ENCODE measurements at regions not wholly inside any gene's neighbourhood (a gene's known extent, or its start where the extent isn't known, plus 50 kb on each side); places are given as distances from the start of the nearest gene placed in this dataset.
"Not testable (repeated sequence)": the region's sequence is repeated elsewhere in the genome, so short reads cannot be mapped to it uniquely, and the experiment has no call there.

DNA sequence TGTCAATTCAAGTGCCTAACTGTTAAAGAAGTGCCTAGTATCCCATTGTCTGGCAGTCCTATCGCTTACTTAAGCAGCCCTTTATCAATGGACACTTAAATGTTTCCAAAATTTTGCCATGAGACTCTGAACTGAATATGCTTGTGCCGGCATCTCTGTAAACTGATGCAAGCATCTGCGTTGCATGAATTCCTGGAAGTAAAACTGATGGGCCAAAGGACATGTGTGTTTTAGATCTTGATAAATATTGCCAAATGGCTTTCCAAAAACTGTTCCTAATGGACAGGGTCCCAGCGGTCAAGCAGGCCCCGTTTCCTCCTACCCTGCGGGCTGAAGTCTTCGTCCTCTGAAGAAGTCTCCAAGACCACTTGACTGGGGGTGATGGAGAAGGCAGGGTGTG, 121.3 kb upstream of the ZNF516 start:
- Mint-ChIP-seq H3K36me3 (no peaks in the 10 kb centered on the region), H3K9me3 (no peaks in the 10 kb centered on the region), H3K27me3 (peaks cover 18 to 35% of the 10 kb centered on the region in 2 donors), H3K27ac (no peak overlapping the region), H3K4me3 (no peak overlapping the region), H3K4me1 (peaks cover 0 to 4% (median 3%) of the 10 kb centered on the region in 4 donors)
- ChIA-PET CTCF (ENCODE audit: partially characterized antibody) (no interaction called here), POLR2A (ENCODE audit: partially characterized antibody) (no interaction called here)
- H3K36me3 ChIP-seq (ENCODE audit: insufficient read depth, low read length), result no peaks in the 10 kb centered on the region
- H3K9me3 ChIP-seq (ENCODE audit: control insufficient read depth in 1 of 2, low read length in 2 of 2), result no peaks in the 10 kb centered on the region
- no peak for DNase-seq
- H3K27me3 ChIP-seq (ENCODE audit: insufficient read depth, low read length), result peaks cover 4% of the 10 kb centered on the region
- H3K4me1 ChIP-seq (ENCODE audit: insufficient read depth, low read length), result no peaks in the 10 kb centered on the region
- no peak overlapping the region for H3K27ac ChIP-seq (ENCODE audit: low read depth, low read length)
- H3K4me3 ChIP-seq (ENCODE audit: low read length in 2 of 2), result no peak overlapping the region
- intact Hi-C loops (cut with micrococcal nuclease), result no loop called here

DNA sequence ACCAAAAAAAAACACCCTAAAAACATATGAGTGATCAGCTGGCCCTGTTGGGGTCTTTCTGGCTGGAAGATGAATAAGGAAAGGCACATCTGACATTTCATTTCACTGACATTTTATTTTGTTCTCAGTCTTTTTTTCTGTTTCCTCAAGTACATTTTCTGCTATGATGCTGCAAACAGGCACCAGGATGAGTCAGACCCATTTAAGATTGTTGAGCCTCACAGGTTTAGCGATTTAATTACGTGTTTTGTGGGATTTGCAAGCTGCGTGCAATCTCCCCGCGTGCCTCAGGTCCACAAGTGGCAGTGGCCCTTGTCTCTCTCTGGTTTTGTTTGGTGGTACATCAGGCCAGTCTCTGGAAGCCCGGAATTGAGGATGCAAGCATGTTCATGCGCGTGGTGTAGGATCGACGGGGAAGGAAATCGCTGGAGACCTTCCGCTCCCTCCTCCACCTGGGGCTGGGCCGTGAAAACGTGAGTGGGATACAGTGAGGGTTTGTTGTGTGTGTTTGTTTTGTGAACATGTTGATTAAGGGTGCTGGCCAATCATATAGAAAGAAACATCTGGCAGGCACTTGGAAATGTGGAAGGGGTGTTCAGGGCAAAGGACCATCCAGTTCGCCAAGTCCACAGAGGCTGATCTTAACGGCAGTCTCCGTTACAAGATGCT, 120.2 kb upstream of the ZNF516 start:
- Histone ChIP-seq H3K4me3 (ENCODE audit: low read length in 2 of 2) (no peak overlapping the region), H3K27ac (ENCODE audit: low read depth, low read length) (no peak overlapping the region), H3K36me3 (ENCODE audit: insufficient read depth, low read length) (no peaks in the 10 kb centered on the region), H3K9me3 (ENCODE audit: control insufficient read depth in 1 of 2, low read length in 2 of 2) (no peaks in the 10 kb centered on the region), H3K4me1 (ENCODE audit: insufficient read depth, low read length) (no peaks in the 10 kb centered on the region), H3K27me3 (ENCODE audit: insufficient read depth, low read length) (peaks cover 4% of the 10 kb centered on the region)
- H3K4me1 Mint-ChIP-seq, result peaks cover 0 to 4% (median under 1%) of the 10 kb centered on the region in 4 donors
- H3K27me3 Mint-ChIP-seq, result peaks cover 14 to 27% of the 10 kb centered on the region in 2 donors
- no peaks in the 10 kb centered on the region for H3K9me3 Mint-ChIP-seq
- POLR2A ChIA-PET (ENCODE audit: partially characterized antibody), result no interaction called here
- H3K36me3 Mint-ChIP-seq, result no peaks in the 10 kb centered on the region
- CTCF ChIA-PET (ENCODE audit: partially characterized antibody), result no interaction called here
- no peak for DNase-seq
- H3K4me3 Mint-ChIP-seq, result no peak overlapping the region
- no peak overlapping the region for H3K27ac Mint-ChIP-seq
- intact Hi-C loops (cut with micrococcal nuclease), result no loop called here

DNA sequence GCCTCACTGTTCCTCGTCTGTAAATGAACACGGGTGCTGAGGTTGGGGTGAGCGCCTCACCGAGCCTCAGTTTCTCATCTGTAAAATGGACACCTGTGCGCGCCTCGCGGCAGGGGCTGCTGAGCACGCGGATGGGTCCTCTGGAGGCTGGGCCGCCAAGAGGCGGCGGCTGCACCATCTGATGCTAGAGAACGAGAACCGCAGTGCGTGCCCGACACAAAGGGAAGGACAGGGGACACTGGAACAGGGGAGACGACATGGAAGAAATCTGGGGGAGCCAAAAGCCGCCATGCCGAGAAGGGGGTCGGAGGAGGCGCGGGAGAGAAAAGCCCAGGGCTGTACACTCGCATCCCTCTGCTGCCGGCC, 118.7 kb upstream of the ZNF516 start:
- Mint-ChIP-seq H3K4me1 (peaks cover 0 to 4% (median under 1%) of the 10 kb centered on the region in 4 donors), H3K27ac (no peak overlapping the region), H3K4me3 (no peak overlapping the region), H3K36me3 (no peaks in the 10 kb centered on the region), H3K27me3 (peaks cover 11 to 19% of the 10 kb centered on the region in 2 donors), H3K9me3 (no peaks in the 10 kb centered on the region)
- no peaks in the 10 kb centered on the region for H3K4me1 ChIP-seq (ENCODE audit: insufficient read depth, low read length)
- no peak overlapping the region for H3K4me3 ChIP-seq (ENCODE audit: low read length in 2 of 2)
- no peaks in the 10 kb centered on the region for H3K9me3 ChIP-seq (ENCODE audit: control insufficient read depth in 1 of 2, low read length in 2 of 2)
- POLR2A ChIA-PET (ENCODE audit: partially characterized antibody), result no interaction called here
- no peak for DNase-seq
- H3K36me3 ChIP-seq (ENCODE audit: insufficient read depth, low read length), result no peaks in the 10 kb centered on the region
- intact Hi-C loops (cut with micrococcal nuclease), result no loop called here
- peaks cover 4% of the 10 kb centered on the region for H3K27me3 ChIP-seq (ENCODE audit: insufficient read depth, low read length)
- no peak overlapping the region for H3K27ac ChIP-seq (ENCODE audit: low read depth, low read length)
- CTCF ChIA-PET (ENCODE audit: partially characterized antibody), result no interaction called here

DNA sequence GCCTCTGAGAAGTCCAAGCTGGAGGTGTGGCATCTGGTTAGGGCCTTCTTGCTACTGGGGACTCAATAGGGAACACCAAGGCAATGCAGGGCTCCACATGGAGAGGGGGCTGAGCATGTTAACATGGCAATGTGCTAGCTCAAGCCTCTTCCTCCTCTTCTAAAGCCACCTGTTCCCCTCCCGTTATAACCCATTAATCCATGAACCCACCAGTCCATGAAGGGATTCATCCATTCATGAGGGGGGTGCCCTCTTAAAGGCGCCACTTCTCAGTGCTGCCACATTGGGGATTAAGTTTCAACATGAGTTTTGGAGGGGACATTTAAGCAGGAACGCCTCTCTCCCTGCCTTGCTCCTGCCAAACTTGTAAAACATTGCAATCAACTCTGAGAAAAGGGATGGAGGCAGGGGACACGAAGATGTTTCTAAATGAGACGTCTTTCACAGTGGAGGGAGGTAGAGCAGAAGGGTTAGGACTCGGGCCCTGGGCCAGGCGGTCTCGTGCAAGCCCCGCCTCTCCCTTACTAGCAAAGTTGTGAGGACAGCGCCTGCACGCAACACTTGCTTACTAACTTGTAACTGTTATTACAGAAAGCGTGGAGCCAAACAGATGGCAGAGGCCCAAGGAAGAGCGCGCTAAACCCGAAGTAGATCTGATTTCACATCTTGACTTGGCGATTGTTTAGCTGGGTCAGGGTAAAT, 118.2 kb upstream of the ZNF516 start:
- no peak for DNase-seq
- Mint-ChIP-seq H3K36me3 (no peaks in the 10 kb centered on the region), H3K4me1 (no peaks in the 10 kb centered on the region), H3K27me3 (peaks cover 6 to 14% of the 10 kb centered on the region in 2 donors), H3K9me3 (no peaks in the 10 kb centered on the region), H3K27ac (no peak overlapping the region), H3K4me3 (no peak overlapping the region)
- CTCF ChIA-PET (ENCODE audit: partially characterized antibody), result no interaction called here
- Histone ChIP-seq H3K27ac (ENCODE audit: low read depth, low read length) (no peak overlapping the region), H3K9me3 (ENCODE audit: control insufficient read depth in 1 of 2, low read length in 2 of 2) (no peaks in the 10 kb centered on the region), H3K4me1 (ENCODE audit: insufficient read depth, low read length) (no peaks in the 10 kb centered on the region), H3K36me3 (ENCODE audit: insufficient read depth, low read length) (no peaks in the 10 kb centered on the region), H3K27me3 (ENCODE audit: insufficient read depth, low read length) (peaks cover 4% of the 10 kb centered on the region), H3K4me3 (ENCODE audit: low read length in 2 of 2) (no peak overlapping the region)
- intact Hi-C loops (cut with micrococcal nuclease), result no loop called here
- POLR2A ChIA-PET (ENCODE audit: partially characterized antibody), result no interaction called here

DNA sequence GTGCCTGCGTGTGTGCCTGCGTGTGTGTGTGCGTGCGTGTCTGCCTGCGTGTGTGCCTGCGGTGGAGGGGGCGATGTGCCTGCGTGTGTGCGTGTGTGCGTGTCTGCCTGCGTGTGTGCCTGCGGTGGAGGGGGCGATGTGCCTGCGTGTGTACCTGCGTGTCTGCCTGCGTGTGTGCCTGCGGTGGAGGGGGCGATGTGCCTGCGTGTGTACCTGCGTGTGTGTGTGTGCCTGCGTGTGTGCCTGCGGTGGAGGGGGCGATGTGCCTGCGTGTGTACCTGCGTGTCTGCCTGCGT, 116.7 kb upstream of the ZNF516 start:
- H3K27me3 Mint-ChIP-seq; H3K9me3 ChIP-seq (ENCODE audit: control insufficient read depth in 1 of 2, low read length in 2 of 2); H3K4me3 Mint-ChIP-seq; H3K36me3 ChIP-seq (ENCODE audit: insufficient read depth, low read length); H3K9me3 Mint-ChIP-seq; H3K4me1 ChIP-seq (ENCODE audit: insufficient read depth, low read length); H3K27ac ChIP-seq (ENCODE audit: low read depth, low read length); DNase-seq; H3K4me1 Mint-ChIP-seq; H3K27me3 ChIP-seq (ENCODE audit: insufficient read depth, low read length); H3K4me3 ChIP-seq (ENCODE audit: low read length in 2 of 2); H3K36me3 Mint-ChIP-seq; intact Hi-C loops (cut with micrococcal nuclease); POLR2A ChIA-PET (ENCODE audit: partially characterized antibody); CTCF ChIA-PET (ENCODE audit: partially characterized antibody): not testable (repeated sequence)
- peak overlapping the region in 1 of 7 donors; percentile 32 for H3K27ac Mint-ChIP-seq

DNA sequence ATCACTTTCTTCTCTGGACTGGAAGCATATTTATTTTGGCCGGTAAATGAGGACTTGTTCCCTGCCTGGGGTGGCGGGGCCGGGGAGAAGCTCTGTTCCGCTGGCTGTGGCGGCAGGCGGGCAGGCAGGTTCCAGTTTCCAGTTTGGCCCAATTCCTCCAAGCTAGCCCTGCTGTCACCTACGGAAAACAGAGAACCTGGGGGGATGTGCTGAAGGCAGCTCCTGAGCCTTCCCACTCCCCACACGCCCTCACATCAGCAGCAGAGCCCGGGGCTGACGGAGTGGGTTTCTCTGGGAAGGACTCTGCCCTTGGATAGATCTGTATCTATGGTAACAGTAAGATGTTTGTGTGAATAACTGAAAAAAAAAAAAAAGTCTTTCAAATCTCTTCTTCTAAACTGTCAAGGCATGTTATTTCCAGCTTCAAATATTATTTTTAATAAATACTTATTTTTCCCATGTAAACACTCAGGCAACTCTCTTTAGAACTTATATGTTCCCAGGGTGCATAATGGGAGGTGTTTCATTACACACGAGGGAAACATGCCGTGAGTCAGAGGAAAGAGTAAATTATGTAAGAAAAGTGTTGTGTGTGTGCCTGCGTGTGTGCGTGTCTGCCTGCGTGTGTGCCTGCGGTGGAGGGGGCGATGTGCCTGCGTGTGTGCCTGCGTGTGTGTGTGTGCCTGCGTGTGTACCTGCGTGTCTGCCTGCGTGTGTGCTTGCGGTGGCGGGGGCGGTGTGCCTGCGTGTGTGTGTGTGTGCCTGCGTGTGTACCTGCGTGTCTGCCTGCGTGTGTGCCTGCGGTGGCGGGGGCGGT, 116.1 kb upstream of the ZNF516 start:
- no peaks in the 10 kb centered on the region for H3K36me3 Mint-ChIP-seq
- Histone ChIP-seq H3K36me3 (ENCODE audit: insufficient read depth, low read length) (no peaks in the 10 kb centered on the region), H3K4me3 (ENCODE audit: low read length in 2 of 2) (no peak overlapping the region), H3K4me1 (ENCODE audit: insufficient read depth, low read length) (no peaks in the 10 kb centered on the region), H3K27me3 (ENCODE audit: insufficient read depth, low read length) (no peaks in the 10 kb centered on the region), H3K27ac (ENCODE audit: low read depth, low read length) (no peak overlapping the region), H3K9me3 (ENCODE audit: control insufficient read depth in 1 of 2, low read length in 2 of 2) (no peaks in the 10 kb centered on the region)
- CTCF ChIA-PET (ENCODE audit: partially characterized antibody), result no interaction called here
- H3K9me3 Mint-ChIP-seq, result no peaks in the 10 kb centered on the region
- POLR2A ChIA-PET (ENCODE audit: partially characterized antibody), result no interaction called here
- peak overlapping the region in 1 of 7 donors; percentile 32 for H3K27ac Mint-ChIP-seq
- DNase-seq, result no peak
- intact Hi-C loops (cut with micrococcal nuclease), result no loop called here
- H3K4me1 Mint-ChIP-seq, result no peaks in the 10 kb centered on the region
- no peak overlapping the region for H3K4me3 Mint-ChIP-seq
- H3K27me3 Mint-ChIP-seq, result peaks cover 0 to 5% of the 10 kb centered on the region in 2 donors

DNA sequence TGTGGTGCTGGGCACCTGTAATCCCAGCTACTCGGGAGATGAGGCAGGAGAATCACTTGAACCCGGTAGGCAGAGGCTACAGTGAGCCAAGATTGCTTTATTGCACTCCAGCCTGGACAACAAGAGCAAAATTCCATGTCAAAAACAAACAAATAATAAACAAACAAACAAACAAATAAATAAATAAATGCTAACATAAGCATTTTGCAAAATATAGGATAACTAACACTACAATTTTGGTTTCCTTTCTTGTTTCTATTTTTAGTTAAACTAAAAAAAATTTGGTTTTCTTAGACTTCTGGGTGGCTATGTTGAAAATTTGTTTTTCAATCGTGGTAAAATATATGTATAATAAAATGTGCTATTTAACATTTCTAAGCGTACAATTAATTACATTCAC, 115.0 kb upstream of the ZNF516 start:
- no peak for DNase-seq
- Mint-ChIP-seq H3K27ac (no peak overlapping the region), H3K27me3 (no peaks in the 10 kb centered on the region), H3K36me3 (no peaks in the 10 kb centered on the region), H3K4me3 (no peak overlapping the region), H3K4me1 (no peaks in the 10 kb centered on the region), H3K9me3 (no peaks in the 10 kb centered on the region)
- no peaks in the 10 kb centered on the region for H3K36me3 ChIP-seq (ENCODE audit: insufficient read depth, low read length)
- H3K27me3 ChIP-seq (ENCODE audit: insufficient read depth, low read length), result no peaks in the 10 kb centered on the region
- intact Hi-C loops (cut with micrococcal nuclease), result no loop called here
- ChIA-PET POLR2A (ENCODE audit: partially characterized antibody) (no interaction called here), CTCF (ENCODE audit: partially characterized antibody) (no interaction called here)
- H3K9me3 ChIP-seq (ENCODE audit: control insufficient read depth in 1 of 2, low read length in 2 of 2), result no peaks in the 10 kb centered on the region
- no peak overlapping the region for H3K27ac ChIP-seq (ENCODE audit: low read depth, low read length)
- no peaks in the 10 kb centered on the region for H3K4me1 ChIP-seq (ENCODE audit: insufficient read depth, low read length)
- no peak overlapping the region for H3K4me3 ChIP-seq (ENCODE audit: low read length in 2 of 2)
